Gastroesophageal sphincter (tissue), 3 donors: ENCODE measurements at regions not wholly inside any gene's neighbourhood (a gene's known extent, or its start where the extent isn't known, plus 50 kb on each side); places are given as distances from the start of the nearest gene placed in this dataset.

ENCODE experiments used
- EP300 ChIP-seq: sonication (generic); formaldehyde crosslinking; IDR thresholded peaks from one replicate; pipeline ENCODE4 v1.6.1; 2017; ENCODE audit warnings: antibody characterized with exemption, mild to moderate bottlenecking
- POLR2A ChIP-seq, 2 donors: fragments of 450-650 bp; IDR thresholded peaks; one replicate each; pipeline ENCODE4 v1.6.1; 2017; ENCODE audit warnings: antibody characterized with exemption in 2 of 2, mild to moderate bottlenecking in 2 of 2, moderate library complexity in 1 of 2
- POLR2AphosphoS5 ChIP-seq: sonication (generic); formaldehyde crosslinking; IDR thresholded peaks from one replicate; pipeline ENCODE4 v1.6.1; 2017; ENCODE audit warnings: antibody characterized with exemption
- TF ChIP-seq, protein P1 (sequence below), 4 experiments: fragments of 200-600 bp in 2 of 4; fragments of 450-650 bp in 2 of 4; sonication (generic) in 1 of 4; IDR thresholded peaks; one replicate each; pipeline ENCODE4 v1.5.1; 2017 to 2019; ENCODE audit warnings: antibody characterized with exemption in 4 of 4, mild to moderate bottlenecking in 2 of 4, moderate library complexity in 2 of 4

DNA sequence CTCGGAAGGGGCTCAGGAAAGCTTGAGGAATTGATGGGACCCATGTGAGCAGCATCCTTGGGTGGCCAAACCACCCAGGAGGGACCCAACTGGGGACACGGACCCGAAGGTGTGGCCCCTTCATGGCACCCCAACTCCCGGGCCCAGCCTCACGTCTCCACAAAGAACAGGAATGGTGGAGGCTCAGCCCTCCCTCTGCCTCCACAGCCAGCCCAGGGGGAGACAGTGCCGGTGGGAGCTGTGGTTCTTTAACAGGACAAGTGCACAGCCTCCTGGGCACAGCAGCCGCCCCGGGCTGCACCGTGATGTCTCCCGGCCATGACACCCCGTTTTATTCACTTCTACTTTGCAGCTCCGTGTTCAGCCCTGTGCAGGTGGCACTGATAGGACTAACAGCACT lies 587.2 kb downstream of the BRD1 start:
- TF ChIP-seq, protein P1, sequence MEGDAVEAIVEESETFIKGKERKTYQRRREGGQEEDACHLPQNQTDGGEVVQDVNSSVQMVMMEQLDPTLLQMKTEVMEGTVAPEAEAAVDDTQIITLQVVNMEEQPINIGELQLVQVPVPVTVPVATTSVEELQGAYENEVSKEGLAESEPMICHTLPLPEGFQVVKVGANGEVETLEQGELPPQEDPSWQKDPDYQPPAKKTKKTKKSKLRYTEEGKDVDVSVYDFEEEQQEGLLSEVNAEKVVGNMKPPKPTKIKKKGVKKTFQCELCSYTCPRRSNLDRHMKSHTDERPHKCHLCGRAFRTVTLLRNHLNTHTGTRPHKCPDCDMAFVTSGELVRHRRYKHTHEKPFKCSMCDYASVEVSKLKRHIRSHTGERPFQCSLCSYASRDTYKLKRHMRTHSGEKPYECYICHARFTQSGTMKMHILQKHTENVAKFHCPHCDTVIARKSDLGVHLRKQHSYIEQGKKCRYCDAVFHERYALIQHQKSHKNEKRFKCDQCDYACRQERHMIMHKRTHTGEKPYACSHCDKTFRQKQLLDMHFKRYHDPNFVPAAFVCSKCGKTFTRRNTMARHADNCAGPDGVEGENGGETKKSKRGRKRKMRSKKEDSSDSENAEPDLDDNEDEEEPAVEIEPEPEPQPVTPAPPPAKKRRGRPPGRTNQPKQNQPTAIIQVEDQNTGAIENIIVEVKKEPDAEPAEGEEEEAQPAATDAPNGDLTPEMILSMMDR (IDR thresholded peaks at IDR 0.05), result no peak
- TF ChIP-seq POLR2AphosphoS5 (no peak), EP300 (no peak), POLR2A (IDR thresholded peaks at IDR 0.05) (no peak)
